GM19395 (cell line): ENCODE measurements at regions not wholly inside any gene's neighbourhood (a gene's known extent, or its start where the extent isn't known, plus 50 kb on each side); places are given as distances from the start of the nearest gene placed in this dataset.

Experiments
- ATAC-seq: cut with Tn5 transposase; IDR thresholded peaks from one replicate; pipeline ENCODE4 v1.9.1; 2021; ENCODE audit warnings: mild to moderate bottlenecking, moderate library complexity; ENCODE audit not compliant: unreplicated experiment

GRCh38 chr21:30986965-30987364, 51.3 kb downstream of the KRTAP19-8 start:
- ATAC-seq, result no peak

GRCh38 chr21:30984889-30985288, 53.4 kb downstream of the KRTAP19-8 start:
- ATAC-seq, result no peak

- no peak for ATAC-seq
These were observed 56.9 kb downstream of the KRTAP19-8 start for GRCh38 chr21:30981403-30981802.

GRCh38 chr21:30979054-30979453, 59.2 kb downstream of the KRTAP19-8 start:
- ATAC-seq, result peak; percentile 61

- ATAC-seq, result no peak
These were observed 74.0 kb downstream of the KRTAP19-8 start for GRCh38 chr21:30964283-30964682.

GRCh38 chr21:30963502-30963901, 74.8 kb downstream of the KRTAP19-8 start:
- no peak for ATAC-seq

- no peak for ATAC-seq
These were observed 76.3 kb downstream of the KRTAP19-8 start for GRCh38 chr21:30962013-30962412.

- ATAC-seq, result no peak
These were observed 77.4 kb upstream of the KRTAP11-1 start for GRCh38 chr21:30958741-30959140.

GRCh38 chr21:30957010-30957409, 75.6 kb upstream of the KRTAP11-1 start:
- no peak for ATAC-seq

- ATAC-seq, result no peak
These were observed 72.2 kb upstream of the KRTAP11-1 start for GRCh38 chr21:30953605-30954004.

- no peak for ATAC-seq
These were observed 65.8 kb upstream of the KRTAP11-1 start for GRCh38 chr21:30947141-30947540.

GRCh38 chr21:30943920-30944319, 62.5 kb upstream of the KRTAP11-1 start:
- ATAC-seq, result no peak

GRCh38 chr21:30943243-30943642, 61.9 kb upstream of the KRTAP11-1 start:
- no peak for ATAC-seq

GRCh38 chr21:30942192-30942591, 60.8 kb upstream of the KRTAP11-1 start:
- ATAC-seq, result no peak

- ATAC-seq, result no peak
These were observed 54.8 kb upstream of the KRTAP11-1 start for GRCh38 chr21:30936207-30936606.

GRCh38 chr21:30935889-30936168, 54.4 kb upstream of the KRTAP11-1 start:
- ATAC-seq, result no peak

- no peak for ATAC-seq
These were observed 53.9 kb upstream of the KRTAP11-1 start for GRCh38 chr21:30935121-30935888.

- no peak for ATAC-seq
These were observed 51.3 kb upstream of the KRTAP11-1 start for GRCh38 chr21:30932686-30933085.
